ENCODE measurements at regions not wholly inside any gene's neighbourhood (a gene's known extent, or its start where the extent isn't known, plus 50 kb on each side); places are given as distances from the start of the nearest gene placed in this dataset.

GRCh38 chr6:9195322-9195721, 760.0 kb upstream of the SLC35B3 start:
- TF ChIP-seq POLR2AphosphoS5 (IDR thresholded peaks at IDR 0.05; ENCODE audit: low read depth, low read length), result no peak
- TF ChIP-seq REST (IDR thresholded peaks at IDR 0.05; ENCODE audit: insufficient read depth in 1 of 2, low read depth in 2 of 2, low read length in 2 of 2), result no peak
- TF ChIP-seq TAF1 (IDR thresholded peaks at IDR 0.05; ENCODE audit: borderline replicate concordance, insufficient read depth, low read length), result no peak
- TF ChIP-seq SIN3A (IDR thresholded peaks at IDR 0.05; ENCODE audit: borderline replicate concordance, insufficient read depth, low read length), result no peak
- TF ChIP-seq FOXP2 (optimal IDR thresholded peaks at IDR 0.05; ENCODE audit: borderline replicate concordance, extremely low read depth, extremely low read length, insufficient read depth), result no peak

GRCh38 chr6:9192405-9192909, 757.1 kb upstream of the SLC35B3 start:
- TF ChIP-seq REST (IDR thresholded peaks at IDR 0.05; ENCODE audit: insufficient read depth in 1 of 2, low read depth in 2 of 2, low read length in 2 of 2) (no peak), FOXP2 (optimal IDR thresholded peaks at IDR 0.05; ENCODE audit: borderline replicate concordance, extremely low read depth, extremely low read length, insufficient read depth) (no peak), TAF1 (IDR thresholded peaks at IDR 0.05; ENCODE audit: borderline replicate concordance, insufficient read depth, low read length) (no peak), SIN3A (IDR thresholded peaks at IDR 0.05; ENCODE audit: borderline replicate concordance, insufficient read depth, low read length) (no peak), POLR2AphosphoS5 (IDR thresholded peaks at IDR 0.05; ENCODE audit: low read depth, low read length) (no peak)

GRCh38 chr6:9186148-9186547, 750.8 kb upstream of the SLC35B3 start:
- no peak for TF ChIP-seq SIN3A (IDR thresholded peaks at IDR 0.05; ENCODE audit: borderline replicate concordance, insufficient read depth, low read length)
- no peak for TF ChIP-seq REST (IDR thresholded peaks at IDR 0.05; ENCODE audit: insufficient read depth in 1 of 2, low read depth in 2 of 2, low read length in 2 of 2)
- TF ChIP-seq TAF1 (IDR thresholded peaks at IDR 0.05; ENCODE audit: borderline replicate concordance, insufficient read depth, low read length), result no peak
- no peak for TF ChIP-seq FOXP2 (optimal IDR thresholded peaks at IDR 0.05; ENCODE audit: borderline replicate concordance, extremely low read depth, extremely low read length, insufficient read depth)
- no peak for TF ChIP-seq POLR2AphosphoS5 (IDR thresholded peaks at IDR 0.05; ENCODE audit: low read depth, low read length)

GRCh38 chr6:9178071-9178470, 742.7 kb upstream of the SLC35B3 start:
- no peak for TF ChIP-seq FOXP2 (optimal IDR thresholded peaks at IDR 0.05; ENCODE audit: borderline replicate concordance, extremely low read depth, extremely low read length, insufficient read depth)
- no peak for TF ChIP-seq SIN3A (IDR thresholded peaks at IDR 0.05; ENCODE audit: borderline replicate concordance, insufficient read depth, low read length)
- no peak for TF ChIP-seq REST (IDR thresholded peaks at IDR 0.05; ENCODE audit: insufficient read depth in 1 of 2, low read depth in 2 of 2, low read length in 2 of 2)
- TF ChIP-seq POLR2AphosphoS5 (IDR thresholded peaks at IDR 0.05; ENCODE audit: low read depth, low read length), result no peak
- no peak for TF ChIP-seq TAF1 (IDR thresholded peaks at IDR 0.05; ENCODE audit: borderline replicate concordance, insufficient read depth, low read length)

- TF ChIP-seq SIN3A (IDR thresholded peaks at IDR 0.05; ENCODE audit: borderline replicate concordance, insufficient read depth, low read length), result no peak
- no peak for TF ChIP-seq FOXP2 (optimal IDR thresholded peaks at IDR 0.05; ENCODE audit: borderline replicate concordance, extremely low read depth, extremely low read length, insufficient read depth)
- TF ChIP-seq REST (IDR thresholded peaks at IDR 0.05; ENCODE audit: insufficient read depth in 1 of 2, low read depth in 2 of 2, low read length in 2 of 2), result no peak
- no peak for TF ChIP-seq TAF1 (IDR thresholded peaks at IDR 0.05; ENCODE audit: borderline replicate concordance, insufficient read depth, low read length)
- TF ChIP-seq POLR2AphosphoS5 (IDR thresholded peaks at IDR 0.05; ENCODE audit: low read depth, low read length), result no peak
Observed at GRCh38 chr6:9173229-9173628, 737.9 kb upstream of the SLC35B3 start.

All from PFSK-1 (cell line).